ENCODE measurements at regions not wholly inside any gene's neighbourhood (a gene's known extent, or its start where the extent isn't known, plus 50 kb on each side); places are given as distances from the start of the nearest gene placed in this dataset. TPM values are rescaled to one million over a fixed set of nuclear protein-coding genes. Genes with fewer than 3 reads are reported as not detected.

GRCh38 chr3:96756516-96756915 lies 57.9 kb upstream of the EPHA6 start:
- ChIA-PET CTCF (no interaction called here), POLR2A (no interaction called here)
- DNase-seq (ENCODE audit: low spot score) = no peak
- Mint-ChIP-seq H3K4me3 (no peak overlapping the region), H3K27me3 (ENCODE audit: low read depth) (no peaks in the 10 kb centered on the region), H3K4me1 (no peaks in the 10 kb centered on the region), H3K27ac (no peak overlapping the region; the same call in 1 of the 2 replicates), H3K36me3 (no peaks in the 10 kb centered on the region), H3K9me3 (0 out of 2 replicates have a peak, but pooled peaks cover 8% of the 10 kb centered on the region)
- no peak for ATAC-seq
- no peak for TF ChIP-seq ZNF423 (CRISPR knock-in tag; IDR thresholded peaks at IDR 0.05)
- TF ChIP-seq, protein P1, sequence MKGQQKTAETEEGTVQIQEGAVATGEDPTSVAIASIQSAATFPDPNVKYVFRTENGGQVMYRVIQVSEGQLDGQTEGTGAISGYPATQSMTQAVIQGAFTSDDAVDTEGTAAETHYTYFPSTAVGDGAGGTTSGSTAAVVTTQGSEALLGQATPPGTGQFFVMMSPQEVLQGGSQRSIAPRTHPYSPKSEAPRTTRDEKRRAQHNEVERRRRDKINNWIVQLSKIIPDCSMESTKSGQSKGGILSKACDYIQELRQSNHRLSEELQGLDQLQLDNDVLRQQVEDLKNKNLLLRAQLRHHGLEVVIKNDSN (CRISPR knock-in tag; IDR thresholded peaks at IDR 0.05) = no peak
- no peak for TF ChIP-seq ZNF317 (CRISPR knock-in tag; IDR thresholded peaks at IDR 0.05; ENCODE audit: borderline replicate concordance, low read depth)
- TF ChIP-seq MYBL2 (CRISPR knock-in tag; IDR thresholded peaks at IDR 0.05) = no peak
- no peak for TF ChIP-seq TCF7 (CRISPR knock-in tag; IDR thresholded peaks at IDR 0.05; ENCODE audit: low read depth)
- TF ChIP-seq, protein P2, sequence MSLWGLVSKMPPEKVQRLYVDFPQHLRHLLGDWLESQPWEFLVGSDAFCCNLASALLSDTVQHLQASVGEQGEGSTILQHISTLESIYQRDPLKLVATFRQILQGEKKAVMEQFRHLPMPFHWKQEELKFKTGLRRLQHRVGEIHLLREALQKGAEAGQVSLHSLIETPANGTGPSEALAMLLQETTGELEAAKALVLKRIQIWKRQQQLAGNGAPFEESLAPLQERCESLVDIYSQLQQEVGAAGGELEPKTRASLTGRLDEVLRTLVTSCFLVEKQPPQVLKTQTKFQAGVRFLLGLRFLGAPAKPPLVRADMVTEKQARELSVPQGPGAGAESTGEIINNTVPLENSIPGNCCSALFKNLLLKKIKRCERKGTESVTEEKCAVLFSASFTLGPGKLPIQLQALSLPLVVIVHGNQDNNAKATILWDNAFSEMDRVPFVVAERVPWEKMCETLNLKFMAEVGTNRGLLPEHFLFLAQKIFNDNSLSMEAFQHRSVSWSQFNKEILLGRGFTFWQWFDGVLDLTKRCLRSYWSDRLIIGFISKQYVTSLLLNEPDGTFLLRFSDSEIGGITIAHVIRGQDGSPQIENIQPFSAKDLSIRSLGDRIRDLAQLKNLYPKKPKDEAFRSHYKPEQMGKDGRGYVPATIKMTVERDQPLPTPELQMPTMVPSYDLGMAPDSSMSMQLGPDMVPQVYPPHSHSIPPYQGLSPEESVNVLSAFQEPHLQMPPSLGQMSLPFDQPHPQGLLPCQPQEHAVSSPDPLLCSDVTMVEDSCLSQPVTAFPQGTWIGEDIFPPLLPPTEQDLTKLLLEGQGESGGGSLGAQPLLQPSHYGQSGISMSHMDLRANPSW (CRISPR knock-in tag; conservative IDR thresholded peaks at IDR 0.05; ENCODE audit: low read depth) = no peak

- H3K36me3 Mint-ChIP-seq = peaks cover 7% of the 10 kb centered on the region
- H3K27ac Mint-ChIP-seq = no peak overlapping the region
- TF ChIP-seq TCF7 (CRISPR knock-in tag; IDR thresholded peaks at IDR 0.05; ENCODE audit: low read depth) (no peak), MYBL2 (CRISPR knock-in tag; IDR thresholded peaks at IDR 0.05) (no peak), GABPB1 (CRISPR knock-in tag; IDR thresholded peaks at IDR 0.05) (no peak), CREB1 (CRISPR knock-in tag; IDR thresholded peaks at IDR 0.05) (no peak), TEAD1 (CRISPR knock-in tag; IDR thresholded peaks at IDR 0.05) (no peak)
- TF ChIP-seq, protein P3, sequence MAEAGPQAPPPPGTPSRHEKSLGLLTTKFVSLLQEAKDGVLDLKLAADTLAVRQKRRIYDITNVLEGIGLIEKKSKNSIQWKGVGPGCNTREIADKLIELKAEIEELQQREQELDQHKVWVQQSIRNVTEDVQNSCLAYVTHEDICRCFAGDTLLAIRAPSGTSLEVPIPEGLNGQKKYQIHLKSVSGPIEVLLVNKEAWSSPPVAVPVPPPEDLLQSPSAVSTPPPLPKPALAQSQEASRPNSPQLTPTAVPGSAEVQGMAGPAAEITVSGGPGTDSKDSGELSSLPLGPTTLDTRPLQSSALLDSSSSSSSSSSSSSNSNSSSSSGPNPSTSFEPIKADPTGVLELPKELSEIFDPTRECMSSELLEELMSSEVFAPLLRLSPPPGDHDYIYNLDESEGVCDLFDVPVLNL (CRISPR knock-in tag; IDR thresholded peaks at IDR 0.05; ENCODE audit: borderline replicate concordance, low read depth) = no peak
- TF ChIP-seq, protein P4, sequence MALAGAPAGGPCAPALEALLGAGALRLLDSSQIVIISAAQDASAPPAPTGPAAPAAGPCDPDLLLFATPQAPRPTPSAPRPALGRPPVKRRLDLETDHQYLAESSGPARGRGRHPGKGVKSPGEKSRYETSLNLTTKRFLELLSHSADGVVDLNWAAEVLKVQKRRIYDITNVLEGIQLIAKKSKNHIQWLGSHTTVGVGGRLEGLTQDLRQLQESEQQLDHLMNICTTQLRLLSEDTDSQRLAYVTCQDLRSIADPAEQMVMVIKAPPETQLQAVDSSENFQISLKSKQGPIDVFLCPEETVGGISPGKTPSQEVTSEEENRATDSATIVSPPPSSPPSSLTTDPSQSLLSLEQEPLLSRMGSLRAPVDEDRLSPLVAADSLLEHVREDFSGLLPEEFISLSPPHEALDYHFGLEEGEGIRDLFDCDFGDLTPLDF (CRISPR knock-in tag; IDR thresholded peaks at IDR 0.05) = no peak
- TF ChIP-seq, protein P5, sequence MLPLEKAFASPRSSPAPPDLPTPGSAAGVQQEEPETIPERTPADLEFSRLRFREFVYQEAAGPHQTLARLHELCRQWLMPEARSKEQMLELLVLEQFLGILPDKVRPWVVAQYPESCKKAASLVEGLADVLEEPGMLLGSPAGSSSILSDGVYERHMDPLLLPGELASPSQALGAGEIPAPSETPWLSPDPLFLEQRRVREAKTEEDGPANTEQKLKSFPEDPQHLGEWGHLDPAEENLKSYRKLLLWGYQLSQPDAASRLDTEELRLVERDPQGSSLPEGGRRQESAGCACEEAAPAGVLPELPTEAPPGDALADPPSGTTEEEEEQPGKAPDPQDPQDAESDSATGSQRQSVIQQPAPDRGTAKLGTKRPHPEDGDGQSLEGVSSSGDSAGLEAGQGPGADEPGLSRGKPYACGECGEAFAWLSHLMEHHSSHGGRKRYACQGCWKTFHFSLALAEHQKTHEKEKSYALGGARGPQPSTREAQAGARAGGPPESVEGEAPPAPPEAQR (CRISPR knock-in tag; IDR thresholded peaks at IDR 0.05) = no peak
- TF ChIP-seq, protein P6, sequence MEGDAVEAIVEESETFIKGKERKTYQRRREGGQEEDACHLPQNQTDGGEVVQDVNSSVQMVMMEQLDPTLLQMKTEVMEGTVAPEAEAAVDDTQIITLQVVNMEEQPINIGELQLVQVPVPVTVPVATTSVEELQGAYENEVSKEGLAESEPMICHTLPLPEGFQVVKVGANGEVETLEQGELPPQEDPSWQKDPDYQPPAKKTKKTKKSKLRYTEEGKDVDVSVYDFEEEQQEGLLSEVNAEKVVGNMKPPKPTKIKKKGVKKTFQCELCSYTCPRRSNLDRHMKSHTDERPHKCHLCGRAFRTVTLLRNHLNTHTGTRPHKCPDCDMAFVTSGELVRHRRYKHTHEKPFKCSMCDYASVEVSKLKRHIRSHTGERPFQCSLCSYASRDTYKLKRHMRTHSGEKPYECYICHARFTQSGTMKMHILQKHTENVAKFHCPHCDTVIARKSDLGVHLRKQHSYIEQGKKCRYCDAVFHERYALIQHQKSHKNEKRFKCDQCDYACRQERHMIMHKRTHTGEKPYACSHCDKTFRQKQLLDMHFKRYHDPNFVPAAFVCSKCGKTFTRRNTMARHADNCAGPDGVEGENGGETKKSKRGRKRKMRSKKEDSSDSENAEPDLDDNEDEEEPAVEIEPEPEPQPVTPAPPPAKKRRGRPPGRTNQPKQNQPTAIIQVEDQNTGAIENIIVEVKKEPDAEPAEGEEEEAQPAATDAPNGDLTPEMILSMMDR (IDR thresholded peaks at IDR 0.05) = no peak
- TF ChIP-seq, protein P7, sequence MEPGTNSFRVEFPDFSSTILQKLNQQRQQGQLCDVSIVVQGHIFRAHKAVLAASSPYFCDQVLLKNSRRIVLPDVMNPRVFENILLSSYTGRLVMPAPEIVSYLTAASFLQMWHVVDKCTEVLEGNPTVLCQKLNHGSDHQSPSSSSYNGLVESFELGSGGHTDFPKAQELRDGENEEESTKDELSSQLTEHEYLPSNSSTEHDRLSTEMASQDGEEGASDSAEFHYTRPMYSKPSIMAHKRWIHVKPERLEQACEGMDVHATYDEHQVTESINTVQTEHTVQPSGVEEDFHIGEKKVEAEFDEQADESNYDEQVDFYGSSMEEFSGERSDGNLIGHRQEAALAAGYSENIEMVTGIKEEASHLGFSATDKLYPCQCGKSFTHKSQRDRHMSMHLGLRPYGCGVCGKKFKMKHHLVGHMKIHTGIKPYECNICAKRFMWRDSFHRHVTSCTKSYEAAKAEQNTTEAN (CRISPR knock-in tag; IDR thresholded peaks at IDR 0.05) = no peak
- CTCF ChIA-PET = no interaction called here
- peaks cover 33% of the 10 kb centered on the region for H3K9me3 Mint-ChIP-seq
- H3K4me1 Mint-ChIP-seq = no peaks in the 10 kb centered on the region
- ATAC-seq (no peak), DNase-seq (ENCODE audit: low spot score) (no peak)
- H3K4me3 Mint-ChIP-seq = no peak overlapping the region
- POLR2A ChIA-PET = no interaction called here
- H3K27me3 Mint-ChIP-seq (ENCODE audit: low read depth) = no peaks in the 10 kb centered on the region
These were observed 53.4 kb upstream of the EPHA6 start for GRCh38 chr3:96760956-96761355.

Small RNA genes in the stretch of these regions (microRNA-seq; reads per million reads assigned to microRNA genes)
- gene MIR8060 (ENCODE audit: borderline number of aligned reads) = not detected

Data from WTC11 (cell line).